Fibroblast of upper back skin (primary cell): ENCODE measurements at regions not wholly inside any gene's neighbourhood (a gene's known extent, or its start where the extent isn't known, plus 50 kb on each side); places are given as distances from the start of the nearest gene placed in this dataset.

Source experiments
- DNase-seq: peaks from one replicate; pipeline ENCODE4 v3.0.0-alpha.2; 2013

DNA sequence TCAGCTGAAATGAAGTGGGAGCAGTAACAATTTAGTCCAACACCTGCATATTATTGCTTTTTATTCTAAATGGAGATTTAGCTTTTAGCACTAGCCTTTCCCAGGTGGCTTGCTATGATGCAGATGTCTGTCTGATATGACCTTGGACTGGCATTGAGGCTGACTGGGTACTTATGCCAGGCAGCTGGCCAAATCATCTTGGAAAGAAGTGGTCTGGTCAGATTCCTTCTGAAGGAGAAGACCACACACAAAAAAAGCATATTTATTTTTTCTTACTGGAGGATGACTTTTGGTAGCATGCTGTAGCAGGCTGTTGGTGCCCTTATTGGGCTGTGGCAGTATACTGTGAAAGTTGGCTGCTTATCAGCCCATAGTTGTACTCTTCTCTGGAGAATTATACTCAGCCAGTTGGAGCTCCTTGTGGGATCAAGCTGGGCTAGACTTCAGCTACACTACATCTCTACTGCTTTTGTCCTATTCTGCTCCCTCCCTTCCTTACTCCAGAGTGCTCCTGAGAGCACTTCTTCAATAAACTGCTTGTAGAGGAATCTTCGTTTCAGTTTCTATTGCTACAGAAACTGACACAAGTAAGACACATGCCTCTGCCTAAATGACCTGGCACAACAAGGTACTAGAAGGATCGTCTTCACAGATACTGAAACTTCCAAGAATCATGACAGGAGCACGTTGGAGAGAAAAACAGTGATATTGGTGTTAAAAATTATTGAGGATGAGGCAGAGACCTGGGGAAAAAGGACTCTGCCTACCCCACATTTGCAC lies 196.8 kb upstream of the RPS6KA3 start:
- DNase-seq, result no peak

DNA sequence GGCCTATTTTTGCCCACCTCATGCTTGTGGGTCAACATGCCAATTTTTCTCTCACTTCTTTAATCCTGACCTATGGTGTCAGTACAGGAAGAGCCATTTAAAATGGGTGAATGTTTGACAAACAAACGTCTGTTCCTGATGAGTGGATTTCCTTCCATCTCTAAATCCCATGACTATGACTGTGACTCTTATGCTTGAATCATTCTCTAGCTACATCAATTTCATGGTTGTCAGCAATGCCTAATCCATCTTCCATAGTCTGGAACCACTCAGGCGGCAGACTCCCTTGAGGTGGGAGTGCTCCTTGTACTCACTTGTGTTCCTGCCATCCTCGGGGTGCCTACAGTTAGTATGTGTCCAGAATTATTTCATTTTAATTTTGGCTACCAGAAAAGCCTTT lies 194.9 kb upstream of the RPS6KA3 start:
- DNase-seq, result peak; percentile 69

DNA sequence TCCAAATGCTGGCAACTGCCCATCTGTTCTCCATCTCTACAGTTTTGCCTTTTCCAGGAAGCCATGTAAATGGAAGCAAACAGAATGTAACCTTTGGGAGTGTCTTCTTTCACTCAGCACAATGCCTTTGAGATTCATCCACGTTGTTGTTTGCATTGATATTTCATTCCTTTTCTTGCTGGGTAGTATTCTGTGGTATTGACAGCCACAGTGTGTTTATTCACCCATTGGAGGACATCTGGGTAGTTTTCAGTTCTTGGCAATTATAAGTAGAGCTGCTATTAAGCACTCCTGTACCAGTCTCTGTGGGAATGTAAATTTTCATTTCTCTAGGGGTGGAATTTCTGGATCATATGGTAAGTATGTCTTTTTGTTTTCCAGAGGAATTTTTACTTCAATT lies 194.3 kb upstream of the RPS6KA3 start:
- no peak for DNase-seq

DNA sequence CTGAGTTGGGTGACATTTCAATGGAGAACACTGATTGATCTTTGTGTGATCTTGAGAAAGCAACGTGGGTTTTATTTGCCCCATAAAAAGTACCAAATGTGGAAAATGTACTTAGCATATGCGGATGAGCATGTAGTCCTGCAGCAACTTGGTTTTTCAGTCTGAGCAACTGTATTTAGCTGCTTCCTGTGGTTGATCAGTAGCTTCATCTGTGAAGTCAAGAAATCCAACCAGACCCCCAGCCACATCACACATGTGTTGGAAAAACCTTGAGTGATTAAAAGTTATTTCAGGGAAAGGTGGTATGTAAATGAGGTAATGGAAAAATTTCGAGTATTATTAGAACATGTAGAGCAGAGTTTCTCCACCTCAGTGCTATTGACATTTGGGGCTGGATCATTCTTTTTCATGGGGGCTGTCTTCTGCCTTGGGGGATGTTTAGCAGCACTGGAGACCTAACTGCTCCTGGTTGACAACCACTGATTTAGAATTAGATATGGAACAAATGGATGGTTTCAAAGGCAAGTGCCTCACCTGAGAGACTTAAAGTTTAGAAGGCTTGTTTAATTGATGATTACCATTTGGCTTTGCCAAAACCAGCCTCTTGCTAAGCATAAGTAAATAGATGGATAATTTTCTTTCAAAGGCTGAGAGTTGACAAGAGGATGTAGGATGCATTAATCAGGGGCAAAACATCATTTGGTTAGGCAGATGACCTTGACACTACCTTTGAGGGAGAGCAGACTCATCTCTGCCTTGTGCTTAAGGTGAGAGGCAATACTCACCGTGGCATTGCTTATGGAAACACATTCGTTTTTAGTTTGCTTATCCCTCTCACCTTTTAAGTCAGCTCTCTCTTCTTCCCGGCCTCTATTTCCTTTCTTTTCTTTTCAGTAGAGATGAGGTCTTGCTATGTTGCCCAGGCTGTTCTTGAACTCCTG lies 193.0 kb upstream of the RPS6KA3 start:
- no peak for DNase-seq

DNA sequence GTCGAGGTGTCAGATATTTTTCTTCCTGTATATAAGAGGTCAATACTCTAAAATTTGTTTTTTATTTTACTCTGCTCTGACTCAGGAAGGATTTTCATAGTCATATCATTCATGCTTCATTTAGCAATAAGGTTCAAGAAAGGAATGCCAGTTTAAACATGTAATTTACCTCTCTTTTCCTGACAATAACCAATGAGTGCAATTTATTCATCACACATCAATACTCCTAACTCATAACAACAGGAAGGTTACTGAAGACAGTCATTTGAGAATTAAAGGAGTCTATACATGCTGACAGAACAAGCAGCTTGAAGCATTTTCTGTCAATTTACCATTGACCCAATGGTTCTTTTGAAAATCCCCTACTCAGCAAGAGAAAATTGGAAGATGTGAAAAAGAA lies 190.3 kb upstream of the RPS6KA3 start:
- no peak for DNase-seq

DNA sequence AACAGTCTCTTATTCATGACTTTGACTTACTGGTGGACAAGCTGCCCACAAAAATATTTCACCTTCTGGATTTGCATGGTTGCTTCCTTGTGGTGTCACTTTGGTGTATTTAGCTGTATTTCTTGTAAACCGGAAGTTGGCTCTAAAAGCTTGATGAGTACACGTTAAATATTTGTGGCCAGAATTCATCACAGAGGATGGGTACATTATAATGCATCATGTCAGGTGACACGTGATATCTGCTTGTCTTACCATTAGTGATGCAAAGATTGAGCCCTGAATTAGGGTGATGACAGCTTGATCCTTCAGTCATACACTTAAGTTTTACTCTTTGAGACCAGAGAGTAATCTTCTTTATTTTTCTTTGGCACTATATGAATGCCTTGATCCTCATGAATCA lies 188.3 kb upstream of the RPS6KA3 start:
- peak; percentile 39 for DNase-seq

DNA sequence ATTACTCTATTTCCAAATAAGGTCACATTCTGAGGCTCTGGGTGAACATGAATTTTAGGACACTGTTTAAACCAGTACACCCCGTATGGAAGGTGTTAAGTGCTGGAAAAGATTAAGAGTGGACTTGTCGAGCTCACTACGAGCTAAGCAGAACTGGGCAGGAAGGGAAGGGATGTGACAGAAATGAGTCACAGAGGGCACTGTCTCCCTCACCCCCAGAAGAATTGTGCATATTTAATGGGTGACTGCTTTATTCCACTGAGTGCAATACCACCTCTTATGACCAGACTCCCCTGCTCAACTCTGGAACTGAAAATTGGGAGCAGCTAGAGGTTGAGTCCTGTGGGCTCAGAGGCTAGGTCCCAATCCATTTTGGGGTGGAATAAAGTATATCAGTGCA lies 187.4 kb upstream of the RPS6KA3 start:
- DNase-seq, result peak; percentile 9

DNA sequence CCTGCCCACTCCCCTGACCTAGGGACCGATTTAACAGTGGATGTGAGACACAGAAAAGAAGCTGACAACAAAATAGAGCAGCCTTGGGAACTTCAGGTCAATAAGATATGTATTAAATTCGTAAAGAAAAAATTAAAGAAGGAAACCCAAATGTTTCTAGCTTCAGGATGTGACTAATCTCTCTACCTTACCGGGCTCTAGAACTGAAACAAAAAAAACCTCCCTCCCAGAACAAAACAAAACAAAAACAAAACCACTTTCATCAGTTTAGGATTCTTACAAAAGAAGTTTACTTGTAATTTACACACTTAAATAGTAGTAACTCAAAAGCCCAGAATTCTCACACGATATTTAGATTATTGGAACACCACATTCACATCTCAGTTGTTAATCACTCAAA lies 185.8 kb upstream of the RPS6KA3 start:
- no peak for DNase-seq

DNA sequence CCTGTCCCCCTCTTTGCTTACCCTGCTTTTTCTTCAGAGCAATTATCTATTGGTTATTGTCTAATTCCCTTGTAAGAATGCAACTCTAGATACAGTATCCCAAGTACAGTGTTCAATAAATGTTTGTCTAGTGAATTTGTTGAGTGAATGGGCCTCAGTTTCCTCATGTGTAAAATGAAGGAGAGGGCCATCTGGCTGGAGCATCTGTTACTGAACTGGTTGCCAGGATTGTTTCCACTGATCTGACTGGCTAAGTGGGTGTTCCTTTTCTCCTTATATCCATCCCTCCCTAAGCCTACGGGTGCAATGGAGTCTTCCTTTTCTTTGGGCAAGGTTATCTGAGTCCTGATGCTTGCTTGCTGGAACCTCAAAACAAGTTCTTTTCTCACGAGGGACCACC lies 185.2 kb upstream of the RPS6KA3 start:
- no peak for DNase-seq

DNA sequence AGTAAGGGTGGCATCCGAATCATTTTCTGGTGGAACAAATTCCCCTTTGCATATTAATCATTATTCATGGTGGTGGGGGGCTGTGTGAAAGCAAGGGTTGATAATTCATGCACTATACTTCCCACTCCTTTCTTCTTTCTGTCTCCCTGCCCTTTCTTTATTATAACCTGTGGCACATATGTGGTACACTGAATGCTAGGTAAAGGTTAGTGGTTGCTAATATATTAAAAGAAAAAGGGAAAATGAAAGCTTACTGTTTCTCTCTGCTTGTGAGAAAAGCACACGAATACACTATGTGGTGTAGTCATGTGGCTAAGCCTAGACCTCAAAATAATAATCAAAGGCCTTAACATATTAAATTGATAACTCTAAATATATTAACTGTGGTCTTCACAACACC lies 178.4 kb upstream of the RPS6KA3 start:
- no peak for DNase-seq

DNA sequence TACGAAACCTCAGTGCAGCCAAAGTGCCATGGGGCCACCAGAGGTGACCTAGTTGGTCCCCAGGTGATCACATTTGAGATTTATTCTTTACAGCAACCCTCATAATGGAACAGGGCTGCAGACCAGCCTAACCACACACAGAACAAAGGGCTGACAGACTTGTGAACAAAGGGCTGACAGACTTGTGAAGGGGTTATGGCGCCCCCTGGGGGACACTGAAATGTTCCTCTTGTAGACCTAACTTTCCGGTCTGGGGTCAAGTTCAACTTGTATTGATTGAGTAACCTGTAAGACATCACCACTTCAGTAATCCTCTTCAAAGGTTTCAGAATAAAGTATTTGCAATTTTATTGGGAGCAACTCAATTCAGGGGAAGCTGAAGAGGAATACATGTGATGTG lies 175.9 kb upstream of the RPS6KA3 start:
- peak; percentile 72 for DNase-seq

DNA sequence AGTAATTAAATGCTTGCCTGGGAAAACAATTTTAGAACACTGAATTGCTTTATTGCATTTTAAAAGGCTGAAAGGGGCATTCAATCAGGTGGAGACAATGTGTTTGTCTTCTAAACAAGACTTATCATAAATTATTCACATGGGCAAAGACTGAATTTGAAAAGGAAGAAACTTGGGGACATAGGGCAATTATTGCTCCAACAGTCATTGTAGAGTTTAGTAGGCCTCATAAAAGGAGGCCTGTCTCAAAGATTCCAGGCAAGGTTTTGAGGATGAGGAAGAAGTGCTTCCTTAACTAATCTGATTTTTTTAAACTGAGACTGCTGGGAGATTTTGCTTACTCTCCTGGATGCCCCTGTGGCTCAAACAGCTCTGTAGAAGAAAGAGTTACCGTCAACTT lies 174.4 kb upstream of the RPS6KA3 start:
- DNase-seq, result no peak

DNA sequence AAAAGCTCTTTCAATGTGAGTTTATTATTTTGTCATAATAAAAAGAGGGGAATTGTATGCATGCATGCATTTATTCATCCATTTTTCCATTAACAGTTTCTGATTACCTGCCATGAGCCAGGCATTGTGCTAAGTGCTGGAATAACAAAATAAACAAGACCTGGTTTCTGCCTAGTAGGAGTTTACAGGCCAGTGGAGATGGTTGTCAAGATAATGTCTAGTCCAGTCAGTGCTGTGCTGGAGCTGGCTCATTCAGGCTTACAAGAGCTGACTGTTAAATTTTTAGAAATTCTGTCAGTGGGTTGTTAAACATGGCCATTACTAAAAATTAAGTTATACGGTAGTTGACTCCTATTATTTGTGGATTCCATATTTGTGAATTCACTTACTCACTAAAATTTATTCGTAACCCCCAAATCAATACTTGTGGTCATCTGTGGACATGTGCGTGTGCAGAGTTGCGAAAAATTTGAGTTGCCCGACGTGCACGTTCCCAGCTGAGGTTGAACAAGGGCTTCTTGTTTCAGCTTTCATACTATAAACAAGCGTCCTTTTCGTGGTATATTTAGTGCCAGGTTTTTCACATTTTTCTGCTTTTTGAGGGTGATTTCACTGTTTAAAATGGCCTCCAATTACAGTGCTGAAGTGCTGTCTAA lies 172.3 kb upstream of the RPS6KA3 start:
- no peak for DNase-seq

DNA sequence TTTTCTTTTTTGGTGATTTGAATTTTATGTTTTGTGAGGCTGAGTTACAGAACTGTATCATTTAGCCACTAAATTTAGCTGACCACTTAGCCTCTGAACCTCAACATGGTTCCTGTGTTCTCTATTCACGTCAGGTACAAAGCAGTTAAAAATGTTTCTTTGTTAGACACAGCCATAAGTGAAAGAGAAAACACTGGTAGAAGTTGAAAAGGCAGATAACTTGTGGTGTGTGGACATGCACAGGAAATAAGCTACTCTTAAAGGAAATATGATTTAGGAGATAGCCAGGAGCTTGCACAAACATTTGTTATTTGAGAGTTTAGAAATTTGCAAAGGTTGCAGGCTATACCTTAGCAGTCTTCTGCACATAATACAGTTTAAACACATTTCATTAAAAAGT lies 171.0 kb upstream of the RPS6KA3 start:
- DNase-seq, result no peak

DNA sequence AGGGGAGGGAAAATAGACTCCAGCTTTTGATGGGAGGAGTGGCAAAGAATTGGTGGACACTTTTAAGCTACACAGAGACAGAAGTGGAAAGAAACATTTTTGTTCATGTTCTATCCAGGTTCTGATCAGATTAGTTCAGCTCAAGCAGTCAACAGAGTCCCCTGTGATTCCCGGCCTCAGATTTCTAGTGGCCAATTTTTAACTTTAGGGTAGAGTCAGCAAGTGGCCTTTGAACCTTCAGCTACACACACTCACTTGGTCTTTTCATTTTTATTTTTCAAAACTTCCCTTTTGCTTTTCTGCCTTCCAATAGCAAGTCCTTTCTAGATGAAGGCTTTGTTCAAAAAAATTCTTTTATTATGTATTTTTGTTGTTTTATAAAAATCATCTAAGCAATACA lies 169.2 kb upstream of the RPS6KA3 start:
- no peak for DNase-seq

DNA sequence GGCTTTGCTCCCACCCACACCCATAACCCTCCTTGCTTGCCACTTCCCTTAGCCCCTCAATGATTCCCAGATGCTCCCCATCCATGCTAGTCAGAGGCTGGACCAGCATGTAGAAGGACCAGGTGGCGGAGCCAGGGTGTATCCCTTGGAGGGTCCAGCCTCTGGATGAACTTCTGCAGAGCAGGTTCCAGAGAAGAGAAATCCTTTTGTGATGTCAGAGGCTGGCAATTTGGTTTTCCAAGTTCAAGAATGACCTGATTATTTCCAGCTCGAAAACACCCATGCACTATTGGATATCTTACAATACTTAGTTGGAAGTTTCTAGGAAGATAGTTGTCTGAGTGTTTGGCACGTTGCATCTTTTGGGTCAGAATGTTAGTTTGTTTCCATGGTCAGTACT lies 168.3 kb upstream of the RPS6KA3 start:
- DNase-seq, result no peak

DNA sequence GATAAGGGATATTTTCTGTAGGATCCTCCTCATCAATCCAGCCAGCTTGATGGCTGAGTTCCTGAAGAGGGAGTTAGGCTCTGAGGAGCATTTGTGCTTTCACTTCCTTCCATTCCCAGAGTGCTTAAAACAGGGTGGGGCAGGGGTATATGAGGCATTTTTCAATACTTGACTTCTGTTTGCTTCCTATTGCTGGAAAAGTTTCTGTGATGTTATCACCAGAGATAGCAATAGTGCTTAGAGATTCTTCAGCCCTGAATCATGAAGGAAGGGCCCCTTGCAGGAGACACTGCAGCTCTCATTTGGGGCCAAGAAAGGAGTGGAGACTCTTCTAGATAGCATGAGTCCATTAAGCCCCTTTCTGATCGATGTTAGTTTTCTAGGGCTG lies 166.7 kb upstream of the RPS6KA3 start:
- DNase-seq, result peak; percentile 20

DNA sequence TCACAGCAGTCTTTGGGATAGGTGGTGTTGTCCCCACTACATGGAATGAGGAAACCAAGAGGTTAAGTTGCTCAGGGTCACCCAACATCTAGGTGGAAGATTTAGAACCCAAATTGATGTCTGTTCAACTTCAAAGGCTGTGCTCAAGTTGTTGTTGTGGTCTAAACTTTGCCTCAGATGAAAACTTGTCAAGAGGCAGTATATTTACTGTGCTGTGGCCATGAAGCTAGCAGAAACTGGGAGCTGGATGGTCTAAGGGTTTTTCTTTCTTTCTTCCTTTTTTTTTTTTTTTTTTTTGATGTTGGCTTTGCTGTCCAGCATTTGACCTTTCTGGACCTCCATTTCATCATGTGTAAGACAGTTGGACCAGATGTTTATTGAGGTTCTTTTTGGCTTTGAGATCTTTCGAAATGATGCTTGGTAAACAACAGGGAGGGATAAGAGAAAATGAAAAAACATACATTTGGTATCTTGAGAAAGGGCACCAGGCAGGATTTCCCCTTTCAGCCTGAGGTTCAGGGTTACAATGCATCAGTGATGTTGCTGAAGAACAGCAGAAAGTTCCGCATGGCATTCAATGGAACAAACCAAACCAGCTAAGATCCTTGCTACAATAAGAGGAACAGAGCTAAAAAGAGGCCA lies 166.2 kb upstream of the RPS6KA3 start:
- no peak for DNase-seq

DNA sequence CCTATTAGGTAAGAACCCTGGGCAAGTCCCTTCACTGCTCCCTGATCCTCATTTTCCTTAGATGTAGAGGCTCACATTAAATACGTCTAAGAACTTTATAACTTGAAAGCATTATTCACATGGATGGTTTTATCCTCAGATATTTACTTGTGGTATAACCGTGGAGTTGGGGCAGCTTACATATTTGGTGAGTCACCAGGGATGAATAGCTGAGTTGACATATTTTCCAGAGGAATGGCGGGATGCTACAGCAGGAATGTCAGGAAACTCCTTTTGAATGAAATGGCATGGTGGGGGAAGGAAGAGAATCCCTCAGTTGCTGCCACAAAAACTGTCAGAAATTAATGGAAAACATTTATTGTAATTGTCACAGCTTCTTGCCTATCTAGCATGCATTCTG lies 165.3 kb upstream of the RPS6KA3 start:
- peak; percentile 82 for DNase-seq

DNA sequence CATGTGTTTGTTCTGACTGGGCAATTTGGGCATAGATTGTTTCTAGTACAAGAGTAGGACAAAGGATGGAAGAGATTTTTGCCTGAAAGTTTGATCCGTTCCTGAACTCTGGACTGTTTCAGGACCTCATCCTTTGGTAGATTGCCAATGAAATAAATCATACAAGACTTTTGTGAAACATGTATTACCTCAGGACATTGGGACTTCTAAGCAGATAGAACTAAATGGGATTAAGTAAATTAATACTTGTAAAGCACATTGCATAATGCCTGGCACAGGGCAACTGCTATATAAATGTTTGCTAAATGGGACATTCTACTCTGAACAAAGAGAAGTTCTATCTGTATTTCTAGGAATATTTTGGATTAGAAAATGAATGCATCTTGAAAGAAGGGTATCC lies 164.8 kb upstream of the RPS6KA3 start:
- no peak for DNase-seq

DNA sequence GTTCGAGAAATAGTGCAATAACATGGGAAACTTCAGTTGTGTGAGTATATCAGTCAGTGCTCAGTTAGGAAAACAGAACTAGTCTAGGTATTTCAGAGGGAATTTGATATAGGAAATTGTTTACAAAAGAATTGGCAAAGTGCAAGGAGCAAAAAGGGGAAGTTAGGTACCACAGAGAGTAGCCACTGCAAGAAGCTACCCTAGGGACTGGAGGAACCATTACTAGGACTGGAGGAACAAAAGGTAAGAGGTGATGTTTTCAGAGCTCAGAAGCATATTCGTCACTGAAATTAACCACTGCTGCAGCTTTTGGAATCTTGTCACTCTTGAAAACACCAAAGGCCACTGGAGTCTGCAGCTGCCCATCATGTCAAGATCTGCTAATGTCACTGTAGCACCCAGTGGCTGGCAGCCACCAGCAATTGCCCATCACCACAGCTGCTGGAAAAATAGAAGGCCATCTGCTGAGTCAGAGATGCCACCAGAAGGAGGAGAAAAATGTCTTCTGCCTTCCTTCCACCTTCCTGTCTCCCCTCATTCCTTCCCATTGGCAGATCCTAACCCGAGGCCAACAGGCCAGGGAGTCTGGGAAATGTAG lies 160.6 kb upstream of the RPS6KA3 start:
- DNase-seq, result no peak

DNA sequence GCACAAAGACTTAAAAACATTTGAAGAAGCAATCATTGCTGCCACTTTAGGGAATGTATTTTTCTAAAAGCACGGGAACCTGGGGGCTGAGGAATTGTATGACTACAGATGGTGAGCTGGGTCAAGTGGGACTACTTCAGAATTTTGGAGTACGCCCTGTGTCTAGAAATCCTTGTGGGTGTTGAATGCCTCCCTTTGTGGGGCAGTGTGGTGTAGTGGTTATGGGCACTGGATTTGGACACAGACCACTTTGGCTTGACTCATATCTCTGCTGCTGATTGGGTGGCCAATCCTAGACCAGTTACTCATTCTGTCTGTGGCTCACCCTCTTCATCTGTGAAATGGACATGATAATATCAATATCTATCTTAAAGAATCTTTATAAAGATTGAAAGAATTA lies 155.0 kb upstream of the RPS6KA3 start:
- DNase-seq, result no peak

DNA sequence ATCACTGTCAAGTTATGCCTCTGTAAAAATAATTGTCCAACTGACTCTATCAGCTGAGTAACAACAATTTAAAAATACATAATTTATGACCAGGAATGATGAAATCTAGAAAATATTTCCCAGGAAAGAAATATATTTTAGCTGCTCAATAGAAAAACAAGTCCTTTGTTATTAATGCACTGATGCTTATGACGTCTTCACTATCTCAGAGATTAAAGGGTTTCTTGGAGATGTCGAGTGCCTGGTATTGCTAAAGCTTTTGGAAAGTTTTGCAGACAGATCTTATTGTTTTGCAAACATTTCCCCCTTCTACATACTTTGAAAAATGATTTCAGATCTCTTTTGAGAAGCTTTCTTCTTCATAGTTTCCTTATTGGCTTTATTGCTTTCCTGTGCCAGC lies 154.6 kb upstream of the RPS6KA3 start:
- DNase-seq, result no peak
